Right cardiac atrium (tissue), 5 donors: ENCODE measurements at regions not wholly inside any gene's neighbourhood (a gene's known extent, or its start where the extent isn't known, plus 50 kb on each side); places are given as distances from the start of the nearest gene placed in this dataset.
"Not testable (repeated sequence)": the region's sequence is repeated elsewhere in the genome, so short reads cannot be mapped to it uniquely, and the experiment has no call there.

ENCODE experiments used
- ATAC-seq, 2 donors: fragments of 200-7000 bp; cut with Tn5 transposase; one replicate each; pipeline versions ENCODE4 v1.8.0 to v1.9.1; 2020; ENCODE audit warnings: moderate library complexity in 2 of 2, mild to moderate bottlenecking in 1 of 2
- DNase-seq, 3 donors: peaks; one replicate each; pipeline ENCODE4 v3.0.0-alpha.2; 2020
- H3K27ac ChIP-seq: one replicate; pipeline ENCODE4 v1.5.1; 2013; ENCODE audit warnings: mild to moderate bottlenecking, low read length, control low read depth, moderate library complexity
- H3K27me3 ChIP-seq: one replicate; pipeline ENCODE4 v1.6.1; 2013; ENCODE audit not compliant: control insufficient read depth, insufficient read depth
- H3K4me1 ChIP-seq: one replicate; pipeline ENCODE4 v1.6.1; 2013; ENCODE audit warnings: low read length; ENCODE audit not compliant: control insufficient read depth, insufficient read depth
- H3K4me3 ChIP-seq: one replicate; pipeline ENCODE4 v1.5.1; 2013; ENCODE audit warnings: low read length, control low read depth
- H3K9me3 ChIP-seq: one replicate; pipeline ENCODE4 v1.6.1; 2013; ENCODE audit warnings: low read length; ENCODE audit not compliant: control insufficient read depth
- WGBS: extraction: QIAGEN DNeasy Blood & Tissue Kit; methylation state at CpG from one replicate; pipeline ENCODE4 v1.1.7; 2013; 5-methylcytosine and 5-hydroxymethylcytosine counted together
- intact Hi-C, 4 donors: fragments of 100-400 bp; cut with DNase I; formaldehyde crosslinking; loops; one replicate each; pipeline versions ENCODE4 v1.11.0 to v1.14.0; 2022 to 2023
- donor health status: healthy with polysubstance abuse.
- donor health status: DM: no; HTN: yes; CAD: no.
- donor health status: DM: no; HTN: no; CAD: no.
- donor health status: DM: no; HTN: yes; CAD: no; lungs with severe emphysema.
- donor health status: DM: yes; HTN: yes; CAD: no.

- ATAC-seq (no peak), DNase-seq (no peak)
- intact Hi-C loops, result no loop called here
- WGBS, result 73% methylated on average over 2 of the region's 2 CpGs
- no peak overlapping the region for H3K27ac ChIP-seq
- no peak overlapping the region for H3K4me3 ChIP-seq
- no peaks in the 10 kb centered on the region for H3K27me3 ChIP-seq
- no peaks in the 10 kb centered on the region for H3K4me1 ChIP-seq
- H3K9me3 ChIP-seq, result no peaks in the 10 kb centered on the region
Observed at GRCh38 chr7:83739527-83739926, 90.6 kb upstream of the SEMA3E start.

DNA sequence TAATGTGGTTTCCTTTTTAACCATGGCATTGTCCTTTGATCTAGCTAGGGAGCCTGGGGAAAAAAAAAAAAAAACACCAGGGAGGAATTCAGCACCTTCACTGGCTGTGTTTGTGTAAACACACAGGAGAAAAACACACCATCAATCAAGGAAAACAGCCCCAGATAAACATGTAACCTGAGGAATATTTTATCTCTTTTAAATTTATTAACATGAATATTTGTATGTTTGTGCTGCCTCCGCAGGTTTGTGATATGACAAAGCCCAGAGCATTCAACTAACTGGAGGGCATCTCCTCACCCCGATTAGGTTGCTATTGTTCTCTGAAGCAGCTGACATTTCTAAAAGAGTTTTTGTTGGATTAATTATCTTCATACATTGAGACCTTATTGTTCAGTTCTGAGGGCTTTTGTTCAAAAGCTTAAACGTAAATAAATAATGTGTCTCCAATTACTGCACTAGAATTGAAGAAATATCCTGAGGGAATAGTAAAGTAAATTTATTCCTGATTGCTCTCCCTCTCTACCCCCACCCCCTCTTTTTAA is 89.4 kb upstream of the SEMA3E start:
- no peaks in the 10 kb centered on the region for H3K9me3 ChIP-seq
- H3K4me3 ChIP-seq, result no peak overlapping the region
- 28% methylated on average over 3 of the region's 3 CpGs for WGBS
- H3K4me1 ChIP-seq, result no peaks in the 10 kb centered on the region
- intact Hi-C loops, result no loop called here
- ATAC-seq (no peak), DNase-seq (no peak)
- no peak overlapping the region for H3K27ac ChIP-seq
- H3K27me3 ChIP-seq, result no peaks in the 10 kb centered on the region

GRCh38 chr7:83732305-83732704 is 83.4 kb upstream of the SEMA3E start:
- H3K4me1 ChIP-seq, result no peaks in the 10 kb centered on the region
- intact Hi-C loops, result no loop called here
- WGBS, result 78% methylated on average over 3 of the region's 3 CpGs
- H3K4me3 ChIP-seq, result no peak overlapping the region
- ATAC-seq (no peak), DNase-seq (no peak)
- no peaks in the 10 kb centered on the region for H3K27me3 ChIP-seq
- no peaks in the 10 kb centered on the region for H3K9me3 ChIP-seq
- no peak overlapping the region for H3K27ac ChIP-seq

DNA sequence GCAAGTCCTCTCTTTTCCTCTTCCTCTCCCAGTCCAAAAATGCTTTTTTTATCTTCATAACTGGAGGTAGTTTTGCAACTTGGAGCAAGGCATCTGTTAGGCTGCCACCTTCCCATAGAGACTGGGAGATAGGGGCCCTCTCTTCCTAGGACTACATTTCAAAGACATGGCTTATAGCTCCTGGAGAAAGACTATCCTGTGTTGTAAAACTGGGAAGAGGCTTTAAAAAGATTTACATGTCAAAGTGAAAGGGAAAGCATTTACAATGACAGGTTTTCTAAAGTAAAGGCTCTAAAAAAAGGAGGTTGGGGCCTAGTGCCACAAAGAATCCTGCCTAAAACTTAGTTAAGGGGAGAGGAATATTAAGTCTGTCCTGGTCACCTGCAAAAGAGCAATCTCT is 82.2 kb upstream of the SEMA3E start:
- Histone ChIP-seq H3K27me3 (no peaks in the 10 kb centered on the region), H3K9me3 (no peaks in the 10 kb centered on the region), H3K4me1 (no peaks in the 10 kb centered on the region), H3K27ac (no peak overlapping the region), H3K4me3 (no peak overlapping the region)
- ATAC-seq, result no peak
- DNase-seq, result no peak
- intact Hi-C loops, result no loop called here

- H3K4me3 ChIP-seq, H3K4me1 ChIP-seq, DNase-seq, H3K27ac ChIP-seq, H3K27me3 ChIP-seq, ATAC-seq, H3K9me3 ChIP-seq, intact Hi-C loops: not testable (repeated sequence)
- 81% methylated on average over 6 of the region's 6 CpGs for WGBS
Observed at GRCh38 chr7:83716923-83717322, 68.0 kb upstream of the SEMA3E start.

DNA sequence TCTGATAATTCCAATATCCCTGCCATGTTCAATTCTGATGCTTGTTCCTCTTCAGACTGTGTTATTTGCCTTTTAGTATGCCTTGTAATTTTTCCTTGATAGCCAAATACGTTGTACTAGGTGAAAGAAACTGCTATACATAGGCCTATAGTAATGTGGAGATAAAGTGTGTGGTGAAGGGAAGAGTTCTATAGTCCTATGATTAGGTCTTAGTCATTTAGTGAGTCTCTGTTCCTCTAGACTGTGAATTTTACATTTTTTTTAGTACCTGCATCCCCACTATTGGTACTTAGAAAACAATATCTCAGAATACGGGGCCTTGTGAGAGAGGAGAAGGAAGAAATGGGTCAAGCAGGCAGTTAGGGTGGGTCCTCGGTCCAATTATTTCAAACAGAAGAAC is 59.6 kb upstream of the SEMA3E start:
- ATAC-seq (no peak), DNase-seq (no peak)
- H3K27ac ChIP-seq, result no peak overlapping the region
- intact Hi-C loops, result no loop called here
- H3K9me3 ChIP-seq, result no peaks in the 10 kb centered on the region
- H3K4me1 ChIP-seq, result no peaks in the 10 kb centered on the region
- no peaks in the 10 kb centered on the region for H3K27me3 ChIP-seq
- 74% methylated on average over 3 of the region's 3 CpGs for WGBS
- H3K4me3 ChIP-seq, result no peak overlapping the region

GRCh38 chr7:83704564-83704963 is 55.6 kb upstream of the SEMA3E start:
- Histone ChIP-seq H3K9me3 (no peaks in the 10 kb centered on the region), H3K27ac (no peak overlapping the region), H3K27me3 (no peaks in the 10 kb centered on the region), H3K4me1 (no peaks in the 10 kb centered on the region), H3K4me3 (no peak overlapping the region)
- WGBS, result 69% methylated on average over 3 of the region's 3 CpGs
- ATAC-seq (no peak), DNase-seq (no peak)
- intact Hi-C loops, result no loop called here

DNA sequence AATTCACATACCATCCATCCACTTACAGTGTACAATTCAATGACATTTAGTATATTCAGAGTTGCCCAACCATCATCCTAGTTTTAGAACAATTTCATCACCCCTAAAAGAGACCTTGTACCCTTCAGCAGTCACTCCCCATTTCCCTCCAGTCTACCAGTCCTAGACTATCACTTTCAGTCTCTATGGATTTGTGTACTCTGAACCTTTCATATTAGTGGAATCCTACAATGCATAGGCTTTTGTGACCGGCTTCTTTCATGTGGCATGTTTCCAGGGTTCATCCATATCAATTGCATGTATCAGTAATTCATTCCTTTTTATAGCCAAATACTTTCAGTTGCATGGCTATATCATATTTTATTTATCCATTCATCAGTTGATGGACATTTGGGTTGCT is 53.5 kb upstream of the SEMA3E start:
- ATAC-seq (no peak), DNase-seq (no peak)
- intact Hi-C loops, result no loop called here
- no peak overlapping the region for H3K4me3 ChIP-seq
- no peak overlapping the region for H3K27ac ChIP-seq
- 70% methylated on average over 1 of the region's 1 CpG for WGBS
- H3K4me1 ChIP-seq, result no peaks in the 10 kb centered on the region
- no peaks in the 10 kb centered on the region for H3K9me3 ChIP-seq
- no peaks in the 10 kb centered on the region for H3K27me3 ChIP-seq

GRCh38 chr7:83701736-83702135 is 52.8 kb upstream of the SEMA3E start:
- Histone ChIP-seq H3K9me3 (no peaks in the 10 kb centered on the region), H3K4me1 (no peaks in the 10 kb centered on the region), H3K27ac (no peak overlapping the region), H3K27me3 (no peaks in the 10 kb centered on the region), H3K4me3 (no peak overlapping the region)
- intact Hi-C loops, result no loop called here
- ATAC-seq (no peak), DNase-seq (no peak)
